ENCODE measurements at regions not wholly inside any gene's neighbourhood (a gene's known extent, or its start where the extent isn't known, plus 50 kb on each side); places are given as distances from the start of the nearest gene placed in this dataset.

- TF ChIP-seq, protein P1, sequence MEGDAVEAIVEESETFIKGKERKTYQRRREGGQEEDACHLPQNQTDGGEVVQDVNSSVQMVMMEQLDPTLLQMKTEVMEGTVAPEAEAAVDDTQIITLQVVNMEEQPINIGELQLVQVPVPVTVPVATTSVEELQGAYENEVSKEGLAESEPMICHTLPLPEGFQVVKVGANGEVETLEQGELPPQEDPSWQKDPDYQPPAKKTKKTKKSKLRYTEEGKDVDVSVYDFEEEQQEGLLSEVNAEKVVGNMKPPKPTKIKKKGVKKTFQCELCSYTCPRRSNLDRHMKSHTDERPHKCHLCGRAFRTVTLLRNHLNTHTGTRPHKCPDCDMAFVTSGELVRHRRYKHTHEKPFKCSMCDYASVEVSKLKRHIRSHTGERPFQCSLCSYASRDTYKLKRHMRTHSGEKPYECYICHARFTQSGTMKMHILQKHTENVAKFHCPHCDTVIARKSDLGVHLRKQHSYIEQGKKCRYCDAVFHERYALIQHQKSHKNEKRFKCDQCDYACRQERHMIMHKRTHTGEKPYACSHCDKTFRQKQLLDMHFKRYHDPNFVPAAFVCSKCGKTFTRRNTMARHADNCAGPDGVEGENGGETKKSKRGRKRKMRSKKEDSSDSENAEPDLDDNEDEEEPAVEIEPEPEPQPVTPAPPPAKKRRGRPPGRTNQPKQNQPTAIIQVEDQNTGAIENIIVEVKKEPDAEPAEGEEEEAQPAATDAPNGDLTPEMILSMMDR (IDR thresholded peaks at IDR 0.05; ENCODE audit: low read depth, low read length): no peak
- in situ Hi-C loops (cut with HindIII; ENCODE audit: low sequenced_read_pairs): no loop called here
- no peak overlapping the region for H3K4me3 ChIP-seq (ENCODE audit: low read depth, low read length)
- DNase-seq (ENCODE audit: low read depth, low spot score): no peak
Measured at GRCh38 chr4:89538886-89539285, 231.3 kb upstream of the GPRIN3 start.

- in situ Hi-C loops (cut with HindIII; ENCODE audit: low sequenced_read_pairs): no loop called here
- no peak for DNase-seq (ENCODE audit: low read depth, low spot score)
- TF ChIP-seq, protein P1 (IDR thresholded peaks at IDR 0.05; ENCODE audit: low read depth, low read length): no peak
- no peak overlapping the region for H3K4me3 ChIP-seq (ENCODE audit: low read depth, low read length)
Measured at GRCh38 chr4:89538171-89538570, 230.6 kb upstream of the GPRIN3 start.

- no peak for DNase-seq (ENCODE audit: low read depth, low spot score)
- TF ChIP-seq, protein P1 (IDR thresholded peaks at IDR 0.05; ENCODE audit: low read depth, low read length): no peak
- in situ Hi-C loops (cut with HindIII; ENCODE audit: low sequenced_read_pairs): no loop called here
- H3K4me3 ChIP-seq (ENCODE audit: low read depth, low read length): no peak overlapping the region
Measured at GRCh38 chr4:89537281-89537680, 229.7 kb upstream of the GPRIN3 start.

DNA sequence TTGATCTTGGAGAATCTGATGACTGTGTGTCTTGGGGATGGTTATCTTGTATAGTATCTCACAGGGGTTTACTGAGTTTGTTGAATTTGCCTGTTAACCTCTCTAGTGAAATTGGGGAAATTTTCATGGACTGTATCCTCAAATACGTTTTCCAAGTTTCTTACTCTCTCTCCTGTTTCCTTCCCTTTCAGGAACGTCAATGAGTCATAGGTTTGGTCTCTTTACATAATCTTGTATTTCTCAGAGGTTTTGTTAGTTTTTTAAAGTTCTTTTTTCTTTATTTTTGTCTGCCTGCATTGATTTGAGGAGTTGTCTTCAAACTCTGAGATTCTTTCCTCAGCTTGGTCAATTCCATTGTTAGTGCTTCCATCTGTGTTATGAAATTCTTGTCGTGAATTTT is 227.7 kb upstream of the GPRIN3 start:
- H3K4me3 ChIP-seq (ENCODE audit: low read depth, low read length): no peak overlapping the region
- TF ChIP-seq, protein P1 (IDR thresholded peaks at IDR 0.05; ENCODE audit: low read depth, low read length): no peak
- in situ Hi-C loops (cut with HindIII; ENCODE audit: low sequenced_read_pairs): no loop called here
- no peak for DNase-seq (ENCODE audit: low read depth, low spot score)

- in situ Hi-C loops (cut with HindIII; ENCODE audit: low sequenced_read_pairs): no loop called here
- no peak overlapping the region for H3K4me3 ChIP-seq (ENCODE audit: low read depth, low read length)
- no peak for DNase-seq (ENCODE audit: low read depth, low spot score)
- TF ChIP-seq, protein P1 (IDR thresholded peaks at IDR 0.05; ENCODE audit: low read depth, low read length): no peak
Measured at GRCh38 chr4:89534356-89534755, 226.8 kb upstream of the GPRIN3 start.

- in situ Hi-C loops (cut with HindIII; ENCODE audit: low sequenced_read_pairs): no loop called here
- H3K4me3 ChIP-seq (ENCODE audit: low read depth, low read length): no peak overlapping the region
- DNase-seq (ENCODE audit: low read depth, low spot score): no peak
- TF ChIP-seq, protein P1 (IDR thresholded peaks at IDR 0.05; ENCODE audit: low read depth, low read length): no peak
Measured at GRCh38 chr4:89531932-89532640, 224.5 kb upstream of the GPRIN3 start.

Measured in astrocyte of the spinal cord (primary cell).